Mammary epithelial cell (primary cell): ENCODE measurements at regions not wholly inside any gene's neighbourhood (a gene's known extent, or its start where the extent isn't known, plus 50 kb on each side); places are given as distances from the start of the nearest gene placed in this dataset.
"Not testable (repeated sequence)": the region's sequence is repeated elsewhere in the genome, so short reads cannot be mapped to it uniquely, and the experiment has no call there.

Source experiments
- EZH2 ChIP-seq: IDR thresholded peaks from 2 replicates; pipeline ENCODE4 v1.6.1; 2012; ENCODE audit warnings: low read length, inconsistent platforms, borderline replicate concordance
- TF ChIP-seq, protein P1 (sequence below), 2 donors: IDR thresholded peaks in 1 of 2; conservative IDR thresholded peaks in 1 of 2; 2 replicates each; pipeline ENCODE4 v1.5.1; 2011 to 2012; ENCODE audit warnings: inconsistent platforms in 2 of 2, low read length in 2 of 2, mild to moderate bottlenecking in 2 of 2, control low read depth in 1 of 2, low read depth in 1 of 2; ENCODE audit not compliant: insufficient read depth in 1 of 2; ENCODE audit errors: extremely low read depth in 1 of 2

- TF ChIP-seq, protein P1, sequence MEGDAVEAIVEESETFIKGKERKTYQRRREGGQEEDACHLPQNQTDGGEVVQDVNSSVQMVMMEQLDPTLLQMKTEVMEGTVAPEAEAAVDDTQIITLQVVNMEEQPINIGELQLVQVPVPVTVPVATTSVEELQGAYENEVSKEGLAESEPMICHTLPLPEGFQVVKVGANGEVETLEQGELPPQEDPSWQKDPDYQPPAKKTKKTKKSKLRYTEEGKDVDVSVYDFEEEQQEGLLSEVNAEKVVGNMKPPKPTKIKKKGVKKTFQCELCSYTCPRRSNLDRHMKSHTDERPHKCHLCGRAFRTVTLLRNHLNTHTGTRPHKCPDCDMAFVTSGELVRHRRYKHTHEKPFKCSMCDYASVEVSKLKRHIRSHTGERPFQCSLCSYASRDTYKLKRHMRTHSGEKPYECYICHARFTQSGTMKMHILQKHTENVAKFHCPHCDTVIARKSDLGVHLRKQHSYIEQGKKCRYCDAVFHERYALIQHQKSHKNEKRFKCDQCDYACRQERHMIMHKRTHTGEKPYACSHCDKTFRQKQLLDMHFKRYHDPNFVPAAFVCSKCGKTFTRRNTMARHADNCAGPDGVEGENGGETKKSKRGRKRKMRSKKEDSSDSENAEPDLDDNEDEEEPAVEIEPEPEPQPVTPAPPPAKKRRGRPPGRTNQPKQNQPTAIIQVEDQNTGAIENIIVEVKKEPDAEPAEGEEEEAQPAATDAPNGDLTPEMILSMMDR (conservative IDR thresholded peaks at IDR 0.05 in 1 of 2, IDR thresholded peaks at IDR 0.05 in 1 of 2; ENCODE audit: extremely low read depth in 1 of 2, insufficient read depth in 1 of 2, low read depth in 1 of 2, low read length in 2 of 2): not testable (repeated sequence)
- not testable (repeated sequence) for TF ChIP-seq EZH2
These were observed 2378.5 kb downstream of the EPHA3 start for GRCh38 chr3:91485891-91486290.
